Caco-2 (cell line): ENCODE measurements at regions not wholly inside any gene's neighbourhood (a gene's known extent, or its start where the extent isn't known, plus 50 kb on each side); places are given as distances from the start of the nearest gene placed in this dataset.

Experiments used
- BruUV-seq: library from RNA; stranded (reverse); fragments of 400-500 nt; replicated peaks from 2 replicates; lab custom pipeline; 2021; lab: Mats Ljungman, UMichigan
- CTCF ChIA-PET: fragments of 300-600 bp; sonication (Branson Sonifier 250); formaldehyde crosslinking; loops from one replicate; lab custom pipeline; 2022; ENCODE audit warnings: antibody characterized with exemption; lab: Charles Lee
- POLR2A ChIA-PET: fragments of 300-600 bp; sonication (Branson Sonifier 250); formaldehyde crosslinking; loops from one replicate; lab custom pipeline; 2022; ENCODE audit warnings: antibody characterized with exemption; lab: Charles Lee
- DNase-seq, 2 experiments: peaks; one replicate each; pipeline versions ENCODE4 v3.0.0 to v3.0.0-alpha.2; 2020 to 2022
- H3K27me3 ChIP-seq: replicated peaks from 2 replicates; pipeline ENCODE4 v1.6.0; 2011; ENCODE audit warnings: low read length; ENCODE audit not compliant: control insufficient read depth, insufficient read depth
- H3K36me3 ChIP-seq: 2 replicates; pipeline ENCODE4 v1.5.1; 2011; ENCODE audit warnings: low read length; ENCODE audit not compliant: control insufficient read depth, insufficient read depth
- H3K4me1 ChIP-seq: fragments of 250-450 bp; sonication (Bioruptor Pico); 2 replicates; pipeline ENCODE4 v1.5.1; 2020; ENCODE audit warnings: mild to moderate bottlenecking
- H3K4me3 ChIP-seq: 2 replicates; pipeline ENCODE4 v1.5.1; 2011; ENCODE audit warnings: low read depth, mild to moderate bottlenecking, control low read depth, low read length
- H3K9me3 ChIP-seq: fragments of 250-450 bp; sonication (Bioruptor Pico); 2 replicates; pipeline ENCODE4 v1.5.1; 2020; ENCODE audit warnings: mild to moderate bottlenecking, moderate library complexity
- H3K27ac Mint-ChIP-seq: one replicate; pipeline ENCODE4 v1.8.0; 2022; ENCODE audit warnings: mixed read lengths; ENCODE audit not compliant: unreplicated experiment
- H3K27me3 Mint-ChIP-seq: one replicate; pipeline ENCODE4 v1.8.0; 2022; ENCODE audit warnings: mixed read lengths; ENCODE audit not compliant: insufficient read depth, unreplicated experiment
- H3K36me3 Mint-ChIP-seq: one replicate; pipeline ENCODE4 v1.8.0; 2022; ENCODE audit warnings: mild to moderate bottlenecking, mixed read lengths; ENCODE audit not compliant: insufficient read depth, unreplicated experiment
- H3K4me1 Mint-ChIP-seq: one replicate; pipeline ENCODE4 v1.8.0; 2022; ENCODE audit warnings: low read depth, mixed read lengths; ENCODE audit not compliant: unreplicated experiment
- H3K4me3 Mint-ChIP-seq: one replicate; pipeline ENCODE4 v1.8.0; 2022; ENCODE audit warnings: mild to moderate bottlenecking, moderate library complexity, mixed read lengths; ENCODE audit not compliant: unreplicated experiment
- H3K9me3 Mint-ChIP-seq: one replicate; pipeline ENCODE4 v1.8.0; 2022; ENCODE audit warnings: mixed read lengths; ENCODE audit not compliant: unreplicated experiment
- intact Hi-C: fragments of 100-400 bp; cut with micrococcal nuclease; formaldehyde crosslinking; loops from one replicate; pipeline ENCODE4 v1.10.0; 2022; ENCODE audit not compliant: unreplicated experiment
- TF ChIP-seq, protein P1 (sequence below), 2 experiments: fragments of 200-600 bp in 1 of 2; IDR thresholded peaks; 1 replicate in 1 of 2; 2 replicates in 1 of 2; pipeline versions ENCODE4 v1.5.1 to v1.8.0; 2011 to 2022; ENCODE audit warnings: antibody characterized with exemption in 1 of 2, control low read depth in 1 of 2, inconsistent platforms in 1 of 2, low read depth in 1 of 2, low read length in 1 of 2, mild to moderate bottlenecking in 1 of 2, moderate library complexity in 1 of 2; ENCODE audit not compliant: insufficient read depth in 1 of 2, severe bottlenecking in 1 of 2, unreplicated experiment in 1 of 2

DNA sequence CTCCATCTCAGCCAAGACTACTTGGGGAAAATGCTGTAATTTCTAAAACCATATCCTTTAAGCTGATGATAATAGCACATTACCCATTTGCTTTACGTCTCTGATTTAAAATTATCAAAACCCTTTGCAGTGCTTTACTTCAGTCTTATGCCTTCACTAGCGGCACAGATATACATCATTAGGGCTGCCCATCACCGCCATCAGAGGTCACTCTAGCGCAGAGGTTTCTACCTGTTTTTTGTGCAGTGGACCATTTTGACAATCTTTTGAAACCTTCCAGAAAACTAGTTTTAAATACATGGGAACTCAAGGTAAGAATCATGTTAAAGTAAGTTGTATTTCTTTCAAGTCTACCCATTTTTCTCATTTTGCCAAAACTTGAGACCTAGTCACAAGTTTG, 592.5 kb downstream of the PPARGC1A start:
- Mint-ChIP-seq H3K36me3 (no peaks in the 10 kb centered on the region), H3K9me3 (no peaks in the 10 kb centered on the region), H3K4me1 (no peaks in the 10 kb centered on the region), H3K27ac (no peak overlapping the region), H3K27me3 (no peaks in the 10 kb centered on the region), H3K4me3 (no peak overlapping the region)
- no peaks in the 10 kb centered on the region for H3K36me3 ChIP-seq
- H3K9me3 ChIP-seq = no peaks in the 10 kb centered on the region
- H3K27me3 ChIP-seq = no peaks in the 10 kb centered on the region
- intact Hi-C loops = no loop called here
- POLR2A ChIA-PET = no interaction called here
- no TSS peak for BruUV-seq
- H3K4me3 ChIP-seq = no peak overlapping the region
- TF ChIP-seq, protein P1, sequence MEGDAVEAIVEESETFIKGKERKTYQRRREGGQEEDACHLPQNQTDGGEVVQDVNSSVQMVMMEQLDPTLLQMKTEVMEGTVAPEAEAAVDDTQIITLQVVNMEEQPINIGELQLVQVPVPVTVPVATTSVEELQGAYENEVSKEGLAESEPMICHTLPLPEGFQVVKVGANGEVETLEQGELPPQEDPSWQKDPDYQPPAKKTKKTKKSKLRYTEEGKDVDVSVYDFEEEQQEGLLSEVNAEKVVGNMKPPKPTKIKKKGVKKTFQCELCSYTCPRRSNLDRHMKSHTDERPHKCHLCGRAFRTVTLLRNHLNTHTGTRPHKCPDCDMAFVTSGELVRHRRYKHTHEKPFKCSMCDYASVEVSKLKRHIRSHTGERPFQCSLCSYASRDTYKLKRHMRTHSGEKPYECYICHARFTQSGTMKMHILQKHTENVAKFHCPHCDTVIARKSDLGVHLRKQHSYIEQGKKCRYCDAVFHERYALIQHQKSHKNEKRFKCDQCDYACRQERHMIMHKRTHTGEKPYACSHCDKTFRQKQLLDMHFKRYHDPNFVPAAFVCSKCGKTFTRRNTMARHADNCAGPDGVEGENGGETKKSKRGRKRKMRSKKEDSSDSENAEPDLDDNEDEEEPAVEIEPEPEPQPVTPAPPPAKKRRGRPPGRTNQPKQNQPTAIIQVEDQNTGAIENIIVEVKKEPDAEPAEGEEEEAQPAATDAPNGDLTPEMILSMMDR (IDR thresholded peaks at IDR 0.05; ENCODE audit: insufficient read depth in 1 of 2, low read depth in 1 of 2, low read length in 1 of 2, severe bottlenecking in 1 of 2, unreplicated experiment in 1 of 2) = no peak
- no peak for DNase-seq
- H3K4me1 ChIP-seq = no peaks in the 10 kb centered on the region
- CTCF ChIA-PET = no interaction called here

GRCh38 chr4:23291139-23291538, 598.4 kb downstream of the GBA3 start:
- TF ChIP-seq, protein P1 (IDR thresholded peaks at IDR 0.05; ENCODE audit: insufficient read depth in 1 of 2, low read depth in 1 of 2, low read length in 1 of 2, severe bottlenecking in 1 of 2, unreplicated experiment in 1 of 2) = no peak
- no peak for DNase-seq
- BruUV-seq = no TSS peak
- no peaks in the 10 kb centered on the region for H3K9me3 ChIP-seq
- ChIA-PET CTCF (no interaction called here), POLR2A (no interaction called here)
- no peaks in the 10 kb centered on the region for H3K9me3 Mint-ChIP-seq
- no peaks in the 10 kb centered on the region for H3K4me1 ChIP-seq
- peaks cover 1% of the 10 kb centered on the region for H3K27me3 Mint-ChIP-seq
- H3K4me3 ChIP-seq = no peak overlapping the region
- no peak overlapping the region for H3K27ac Mint-ChIP-seq
- no peaks in the 10 kb centered on the region for H3K4me1 Mint-ChIP-seq
- no peaks in the 10 kb centered on the region for H3K36me3 Mint-ChIP-seq
- H3K27me3 ChIP-seq = no peaks in the 10 kb centered on the region
- H3K4me3 Mint-ChIP-seq = no peak overlapping the region
- intact Hi-C loops = no loop called here
- no peaks in the 10 kb centered on the region for H3K36me3 ChIP-seq

- no peaks in the 10 kb centered on the region for H3K36me3 Mint-ChIP-seq
- TF ChIP-seq, protein P1 (IDR thresholded peaks at IDR 0.05; ENCODE audit: insufficient read depth in 1 of 2, low read depth in 1 of 2, low read length in 1 of 2, severe bottlenecking in 1 of 2, unreplicated experiment in 1 of 2) = no peak
- H3K36me3 ChIP-seq = no peaks in the 10 kb centered on the region
- peaks cover 3% of the 10 kb centered on the region for H3K27me3 Mint-ChIP-seq
- no peaks in the 10 kb centered on the region for H3K9me3 Mint-ChIP-seq
- POLR2A ChIA-PET = no interaction called here
- BruUV-seq = no TSS peak
- intact Hi-C loops = no loop called here
- no peak overlapping the region for H3K4me3 ChIP-seq
- CTCF ChIA-PET = no interaction called here
- no peak overlapping the region for H3K4me3 Mint-ChIP-seq
- no peak overlapping the region for H3K27ac Mint-ChIP-seq
- H3K4me1 Mint-ChIP-seq = no peaks in the 10 kb centered on the region
- DNase-seq = no peak
- H3K9me3 ChIP-seq = no peaks in the 10 kb centered on the region
- no peaks in the 10 kb centered on the region for H3K4me1 ChIP-seq
- no peaks in the 10 kb centered on the region for H3K27me3 ChIP-seq
Measured at GRCh38 chr4:23290656-23291055, 597.9 kb downstream of the GBA3 start.
